ENCODE measurements at regions not wholly inside any gene's neighbourhood (a gene's known extent, or its start where the extent isn't known, plus 50 kb on each side); places are given as distances from the start of the nearest gene placed in this dataset.

DNA sequence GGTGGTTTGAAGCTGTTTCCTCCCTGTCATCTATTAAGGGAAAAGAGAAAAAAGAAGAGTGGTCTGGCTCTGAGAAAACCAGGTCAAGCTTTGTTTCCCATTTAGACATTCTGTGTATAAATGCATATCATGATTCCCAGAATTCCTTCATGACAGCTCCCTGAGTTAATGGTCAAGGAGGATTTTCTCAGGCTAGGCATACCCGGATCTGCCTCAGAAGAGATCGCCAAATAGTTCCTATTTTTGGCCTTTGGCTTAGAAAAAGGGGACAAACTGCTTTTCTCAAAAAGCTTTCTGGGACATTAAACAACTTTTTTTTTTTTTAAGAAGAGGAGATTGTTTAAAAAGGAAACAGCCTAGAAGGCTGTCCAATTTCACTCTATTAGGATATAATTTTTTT lies 53.5 kb upstream of the PIP4K2A start:
- no peak overlapping the region for H2AK5ac ChIP-seq (ENCODE audit: insufficient read length, low read length)
- H2AFZ ChIP-seq (ENCODE audit: low read length), result no peak overlapping the region
- no peak overlapping the region for H3K4ac ChIP-seq (ENCODE audit: low read depth, low read length)
- no peak overlapping the region for H3K9ac ChIP-seq (ENCODE audit: extremely low read depth, insufficient read length, low read length)
- no peak for TF ChIP-seq CTCF (conservative IDR thresholded peaks at IDR 0.05)
- H3K23me2 ChIP-seq (ENCODE audit: insufficient read length, low read depth, low read length, poor library complexity, severe bottlenecking), result no peaks in the 10 kb centered on the region
- no peak overlapping the region for H2BK15ac ChIP-seq (ENCODE audit: low read depth, low read length)
- Mint-ChIP-seq H3K4me3 (no peak overlapping the region), H3K4me1 (no peaks in the 10 kb centered on the region), H3K9me3 (peaks cover 0 to 4% of the 10 kb centered on the region in 2 experiments; a peak in 2 of 5 replicates), H3K36me3 (ENCODE audit: insufficient read depth in 1 of 3, low read depth in 3 of 3) (peaks cover 0 to 6% (median 0%) of the 10 kb centered on the region in 3 experiments; a peak in 2 of 7 replicates), H3K27ac (no peak overlapping the region), H3K27me3 (ENCODE audit: low read depth) (no peaks in the 10 kb centered on the region)
- no peak overlapping the region for H2BK20ac ChIP-seq (ENCODE audit: low read depth, low read length, poor library complexity, severe bottlenecking)
- H2BK5ac ChIP-seq (ENCODE audit: insufficient read length, low read length), result no peak overlapping the region
- no peak overlapping the region for H4K8ac ChIP-seq (replicated peaks; ENCODE audit: insufficient read length, low read depth, low read length)
- no peak overlapping the region for H3K23ac ChIP-seq (ENCODE audit: insufficient read length, low read depth, low read length)
- no peaks in the 10 kb centered on the region for H3K9me3 ChIP-seq (ENCODE audit: control insufficient read depth, low read depth, low read length)
- no peaks in the 10 kb centered on the region for H3K27me3 ChIP-seq (ENCODE audit: insufficient read depth, low read length)
- H3K14ac ChIP-seq (ENCODE audit: insufficient read depth, low read length), result no peak overlapping the region
- H2BK12ac ChIP-seq (ENCODE audit: insufficient read length, low read depth, low read length), result no peak overlapping the region
- H3K4me2 ChIP-seq (ENCODE audit: insufficient read depth, insufficient read length, low read length), result no peak overlapping the region
- H3K79me2 ChIP-seq (ENCODE audit: insufficient read depth, low read length), result no peaks in the 10 kb centered on the region
- no CpG with 5 or more reads among the region's 2 CpGs for WGBS (ENCODE audit: extremely low coverage, insufficient read length, low lambda C conversion rate)
- H4K20me1 ChIP-seq (ENCODE audit: control insufficient read depth, insufficient read depth, insufficient read length), result no peaks in the 10 kb centered on the region
- H3K18ac ChIP-seq (ENCODE audit: insufficient read length, low read depth, low read length), result no peak overlapping the region
- H3T11ph ChIP-seq (ENCODE audit: low read length), result no peak overlapping the region
- no peak overlapping the region for H4K5ac ChIP-seq (ENCODE audit: insufficient read length, low read depth, low read length)
- no peaks in the 10 kb centered on the region for H3K79me1 ChIP-seq (ENCODE audit: insufficient read depth, low read depth, low read length, poor library complexity, severe bottlenecking)
- no peaks in the 10 kb centered on the region for H3K4me1 ChIP-seq (ENCODE audit: insufficient read depth, low read length)
- H3K56ac ChIP-seq (ENCODE audit: insufficient read length, low read depth, low read length), result no peak overlapping the region
- H4K91ac ChIP-seq (ENCODE audit: insufficient read length, low read depth, low read length), result no peak overlapping the region
- no peak overlapping the region for H2BK120ac ChIP-seq (ENCODE audit: low read depth, low read length, poor library complexity, severe bottlenecking)
- no peak overlapping the region for H3K27ac ChIP-seq (ENCODE audit: insufficient read length, low read depth, low read length)
- DNase-seq, result no peak

All from H9 (cell line).